Fibroblast of lung (primary cell): ENCODE measurements at regions not wholly inside any gene's neighbourhood (a gene's known extent, or its start where the extent isn't known, plus 50 kb on each side); places are given as distances from the start of the nearest gene placed in this dataset.

ENCODE experiments used
- CTCF ChIP-seq, 2 donors: IDR thresholded peaks in 1 of 2; conservative IDR thresholded peaks in 1 of 2; 1 replicate in 1 of 2; 2 replicates in 1 of 2; pipeline ENCODE4 v1.5.1; 2011 to 2012; ENCODE audit warnings: low read length in 2 of 2, control low read depth in 1 of 2, inconsistent platforms in 1 of 2, low read depth in 1 of 2, mild to moderate bottlenecking in 1 of 2
- EZH2 ChIP-seq: IDR thresholded peaks from 2 replicates; pipeline ENCODE4 v1.5.1; 2012; ENCODE audit warnings: low read length, control low read depth, mild to moderate bottlenecking; ENCODE audit errors: missing control alignments

GRCh38 chr2:71276311-71277146, 49.6 kb upstream of the PAIP2B start:
- TF ChIP-seq CTCF (conservative IDR thresholded peaks at IDR 0.05 in 1 of 2, IDR thresholded peaks at IDR 0.05 in 1 of 2; ENCODE audit: low read depth in 1 of 2, low read length in 2 of 2): no peak
- TF ChIP-seq EZH2: no peak
